Right lobe of liver (tissue), 6 donors: ENCODE measurements at regions not wholly inside any gene's neighbourhood (a gene's known extent, or its start where the extent isn't known, plus 50 kb on each side); places are given as distances from the start of the nearest gene placed in this dataset.

Experiments used
- ATAC-seq, 4 donors: fragments of 200-7000 bp; cut with Tn5 transposase; one replicate each; pipeline ENCODE4 v1.9.1; 2020; ENCODE audit warnings: mild to moderate bottlenecking in 4 of 4, moderate library complexity in 4 of 4
- DNase-seq, 3 donors: peaks; one replicate each; pipeline ENCODE4 v3.0.0-alpha.2; 2020
- H3K27ac ChIP-seq, 3 donors: fragments of 200-600 bp; one replicate each; pipeline ENCODE4 v1.8.0; 2022
- H3K27me3 ChIP-seq, 2 donors: fragments of 200-600 bp; one replicate each; pipeline ENCODE4 v1.8.0; 2022
- H3K36me3 ChIP-seq, 4 donors: fragments of 200-600 bp; sonication (generic) in 1 of 4; one replicate each; pipeline versions ENCODE4 v1.5.1 to v1.8.0; 2017 to 2022; ENCODE audit warnings: control low read depth in 1 of 4
- H3K4me1 ChIP-seq, 4 donors: fragments of 200-600 bp; sonication (generic) in 1 of 4; one replicate each; pipeline versions ENCODE4 v1.5.1 to v1.8.0; 2017 to 2022; ENCODE audit warnings: control low read depth in 1 of 4
- H3K4me3 ChIP-seq, 3 donors: fragments of 200-600 bp; one replicate each; pipeline ENCODE4 v1.8.0; 2022
- H3K9me3 ChIP-seq, 4 donors: fragments of 200-600 bp; sonication (generic) in 1 of 4; one replicate each; pipeline versions ENCODE4 v1.5.1 to v1.8.0; 2017 to 2022; ENCODE audit warnings: control low read depth in 1 of 4
- CTCF ChIP-seq, 4 donors: fragments of 200-600 bp in 3 of 4; fragments of 450-650 bp in 1 of 4; IDR thresholded peaks; one replicate each; pipeline versions ENCODE4 v1.5.1 to v1.8.0; 2016 to 2022; ENCODE audit warnings: antibody characterized with exemption in 4 of 4, mild to moderate bottlenecking in 2 of 4
- POLR2A ChIP-seq: fragments of 450-650 bp; IDR thresholded peaks from one replicate; pipeline ENCODE4 v1.6.1; 2017; ENCODE audit warnings: antibody characterized with exemption, mild to moderate bottlenecking
- WGBS: methylation state at CpG from one replicate; pipeline ENCODE4 v1.1.6; 2018; ENCODE audit warnings: low coverage, low lambda C conversion rate; ENCODE audit not compliant: insufficient coverage; ENCODE audit errors: missing lambda C conversion rate; 5-methylcytosine and 5-hydroxymethylcytosine counted together
- intact Hi-C, 2 donors: fragments of 100-400 bp; cut with DNase I; formaldehyde crosslinking; loops; one replicate each; pipeline versions ENCODE4 v1.11.2 to v1.14.1; 2022
- donor health status: DM: no; HTN: yes; CAD: no.
- donor health status: DM: no; HTN: no; CAD: no.
- donor health status: DM: no; HTN: no; CAD: no.
- donor health status: DM: no; HTN: yes; CAD: no.
- donor health status: DM: no; HTN: yes; CAD: no.

- Histone ChIP-seq H3K27ac (no peak overlapping the region), H3K4me1 (no peaks in the 10 kb centered on the region), H3K27me3 (no peaks in the 10 kb centered on the region), H3K4me3 (no peak overlapping the region), H3K36me3 (no peaks in the 10 kb centered on the region), H3K9me3 (no peaks in the 10 kb centered on the region)
- WGBS: 73% methylated on average over 2 of the region's 2 CpGs
- intact Hi-C loops: no loop called here
- ATAC-seq: no peak
- DNase-seq: no peak
- TF ChIP-seq POLR2A: no peak
- no peak for TF ChIP-seq CTCF (IDR thresholded peaks at IDR 0.05)
Observed at GRCh38 chr14:39773387-39774126, 341.3 kb upstream of the FBXO33 start.

GRCh38 chr14:39772627-39773026, 340.4 kb upstream of the FBXO33 start:
- Histone ChIP-seq H3K4me3 (no peak overlapping the region), H3K36me3 (no peaks in the 10 kb centered on the region), H3K4me1 (no peaks in the 10 kb centered on the region), H3K9me3 (no peaks in the 10 kb centered on the region), H3K27me3 (no peaks in the 10 kb centered on the region), H3K27ac (no peak overlapping the region)
- 21% methylated on average over 1 of the region's 1 CpG for WGBS
- intact Hi-C loops: no loop called here
- TF ChIP-seq POLR2A (no peak), CTCF (IDR thresholded peaks at IDR 0.05) (no peak)
- no peak for DNase-seq
- no peak for ATAC-seq

- Histone ChIP-seq H3K4me1 (no peaks in the 10 kb centered on the region), H3K27ac (no peak overlapping the region), H3K36me3 (no peaks in the 10 kb centered on the region), H3K27me3 (no peaks in the 10 kb centered on the region), H3K4me3 (no peak overlapping the region), H3K9me3 (no peaks in the 10 kb centered on the region)
- DNase-seq: no peak
- intact Hi-C loops: no loop called here
- 80% methylated on average over 1 of the region's 1 CpG for WGBS
- TF ChIP-seq CTCF (IDR thresholded peaks at IDR 0.05): no peak
- TF ChIP-seq POLR2A: no peak
- no peak for ATAC-seq
Observed at GRCh38 chr14:39768589-39768988, 336.4 kb upstream of the FBXO33 start.

GRCh38 chr14:39766397-39767000, 334.3 kb upstream of the FBXO33 start:
- ATAC-seq (no peak), DNase-seq (no peak)
- H3K4me3 ChIP-seq: no peak overlapping the region
- no peaks in the 10 kb centered on the region for H3K27me3 ChIP-seq
- no peaks in the 10 kb centered on the region for H3K4me1 ChIP-seq
- 55% methylated on average over 7 of the region's 7 CpGs for WGBS
- no peak overlapping the region for H3K27ac ChIP-seq
- H3K36me3 ChIP-seq: no peaks in the 10 kb centered on the region
- TF ChIP-seq CTCF (IDR thresholded peaks at IDR 0.05) (no peak), POLR2A (no peak)
- intact Hi-C loops: no loop called here
- H3K9me3 ChIP-seq: no peaks in the 10 kb centered on the region
